ENCODE measurements at regions not wholly inside any gene's neighbourhood (a gene's known extent, or its start where the extent isn't known, plus 50 kb on each side); places are given as distances from the start of the nearest gene placed in this dataset.
A peak's percentile ranks its signal among the peaks of the same experiment; 100 is the strongest.

- no peak for DNase-seq (ENCODE audit: low read depth)
These were observed 160.6 kb upstream of the COL21A1 start for GRCh38 chr6:56407883-56408410.

GRCh38 chr6:56406276-56407269, 159.2 kb upstream of the COL21A1 start:
- no peak for DNase-seq (ENCODE audit: low read depth)

- DNase-seq (ENCODE audit: low read depth): no peak
These were observed 157.2 kb upstream of the COL21A1 start for GRCh38 chr6:56404599-56404998.

- DNase-seq (ENCODE audit: low read depth): no peak
These were observed 156.4 kb upstream of the COL21A1 start for GRCh38 chr6:56403745-56404144.

GRCh38 chr6:56401477-56402070, 154.2 kb upstream of the COL21A1 start:
- no peak for DNase-seq (ENCODE audit: low read depth)

- no peak for DNase-seq (ENCODE audit: low read depth)
These were observed 152.9 kb upstream of the COL21A1 start for GRCh38 chr6:56400273-56400672.

- DNase-seq (ENCODE audit: low read depth): no peak
These were observed 152.4 kb upstream of the COL21A1 start for GRCh38 chr6:56399672-56400263.

GRCh38 chr6:56399250-56399671, 151.9 kb upstream of the COL21A1 start:
- DNase-seq (ENCODE audit: low read depth): no peak

- DNase-seq (ENCODE audit: low read depth): no peak
These were observed 149.1 kb upstream of the COL21A1 start for GRCh38 chr6:56396435-56396834.

- DNase-seq (ENCODE audit: low read depth): no peak
These were observed 146.5 kb upstream of the COL21A1 start for GRCh38 chr6:56393615-56394612.

- DNase-seq (ENCODE audit: low read depth): no peak
These were observed 141.0 kb upstream of the COL21A1 start for GRCh38 chr6:56388415-56388755.

GRCh38 chr6:56387621-56388414, 140.4 kb upstream of the COL21A1 start:
- DNase-seq (ENCODE audit: low read depth): no peak

- no peak for DNase-seq (ENCODE audit: low read depth)
These were observed 139.3 kb upstream of the COL21A1 start for GRCh38 chr6:56386717-56387116.

GRCh38 chr6:56385981-56386593, 138.7 kb upstream of the COL21A1 start:
- DNase-seq (ENCODE audit: low read depth): no peak

GRCh38 chr6:56383160-56383559, 135.8 kb upstream of the COL21A1 start:
- DNase-seq (ENCODE audit: low read depth): no peak

GRCh38 chr6:56382416-56382940, 135.1 kb upstream of the COL21A1 start:
- peak; percentile 32 for DNase-seq (ENCODE audit: low read depth)

- no peak for DNase-seq (ENCODE audit: low read depth)
These were observed 134.4 kb upstream of the COL21A1 start for GRCh38 chr6:56381801-56382251.

GRCh38 chr6:56380476-56380875, 133.1 kb upstream of the COL21A1 start:
- no peak for DNase-seq (ENCODE audit: low read depth)

- DNase-seq (ENCODE audit: low read depth): no peak
These were observed 131.7 kb upstream of the COL21A1 start for GRCh38 chr6:56378966-56379585.

Data from CMK (cell line).